OCI-LY7 (cell line): ENCODE measurements at regions not wholly inside any gene's neighbourhood (a gene's known extent, or its start where the extent isn't known, plus 50 kb on each side); places are given as distances from the start of the nearest gene placed in this dataset.

Experiments
- BruUV-seq: library from RNA; stranded (reverse); fragments of 400-500 nt; replicated peaks from 2 replicates; lab custom pipeline; 2021; lab: Mats Ljungman, UMichigan
- CTCF ChIA-PET: fragments of 300-600 bp; sonication (Branson Sonifier 250); formaldehyde crosslinking; loops from one replicate; lab custom pipeline; 2022; ENCODE audit warnings: antibody characterized with exemption; ENCODE audit not compliant: unreplicated experiment; lab: Charles Lee
- POLR2A ChIA-PET: fragments of 300-600 bp; sonication (Branson Sonifier 250); formaldehyde crosslinking; loops from one replicate; lab custom pipeline; 2022; ENCODE audit warnings: antibody characterized with exemption; lab: Charles Lee
- DNase-seq: peaks from one replicate; pipeline ENCODE4 v3.0.0-alpha.2; 2015; ENCODE audit warnings: low spot score
- H2AFZ ChIP-seq: fragments of 200-600 bp; sonication (generic), shearing (Covaris generic); 2 replicates; pipeline ENCODE4 v1.6.1; 2014; ENCODE audit warnings: mild to moderate bottlenecking, antibody characterized with exemption, low read length, moderate library complexity
- H3K27ac ChIP-seq: fragments of 200-600 bp; sonication (generic); 2 replicates; pipeline ENCODE4 v1.5.1; 2014; ENCODE audit warnings: mixed run types, low read depth, mild to moderate bottlenecking, moderate library complexity, low read length, inconsistent platforms; ENCODE audit not compliant: poor library complexity, severe bottlenecking
- H3K36me3 ChIP-seq: fragments of 200-600 bp; sonication (generic); 2 replicates; pipeline ENCODE4 v1.6.1; 2014; ENCODE audit warnings: mild to moderate bottlenecking, antibody characterized with exemption, low read length, moderate library complexity, mixed read lengths; ENCODE audit not compliant: insufficient read depth
- H3K4me1 ChIP-seq: fragments of 200-600 bp; sonication (generic); 2 replicates; pipeline ENCODE4 v1.5.1; 2014; ENCODE audit warnings: mild to moderate bottlenecking, low read length; ENCODE audit not compliant: insufficient read depth, poor library complexity, severe bottlenecking
- H3K4me2 ChIP-seq: fragments of 200-600 bp; sonication (generic); 2 replicates; pipeline ENCODE4 v1.6.1; 2014; ENCODE audit warnings: mild to moderate bottlenecking, low read length
- H3K4me3 ChIP-seq: fragments of 200-600 bp; sonication (generic); 2 replicates; pipeline ENCODE4 v1.5.1; 2014; ENCODE audit warnings: mild to moderate bottlenecking, low read depth, low read length; ENCODE audit not compliant: poor library complexity, severe bottlenecking
- H3K79me2 ChIP-seq: fragments of 200-600 bp; sonication (generic); 2 replicates; pipeline ENCODE4 v1.6.1; 2016; ENCODE audit warnings: low read depth, mild to moderate bottlenecking, low read length, moderate library complexity, mixed read lengths; ENCODE audit not compliant: insufficient read depth
- H3K9me2 ChIP-seq: fragments of 200-600 bp; sonication (generic); 2 replicates; pipeline ENCODE4 v1.6.1; 2016; ENCODE audit warnings: mild to moderate bottlenecking, low read length, mixed read lengths; ENCODE audit not compliant: insufficient read depth
- H3K9me3 ChIP-seq: fragments of 200-600 bp; sonication (generic); 2 replicates; pipeline ENCODE4 v1.6.1; 2014; ENCODE audit warnings: mild to moderate bottlenecking, mixed run types, low read length, mixed read lengths
- H4K20me1 ChIP-seq: fragments of 200-600 bp; sonication (generic); 2 replicates; pipeline ENCODE4 v1.6.1; 2014; ENCODE audit warnings: mild to moderate bottlenecking, antibody characterized with exemption, low read length, moderate library complexity, mixed read lengths; ENCODE audit not compliant: insufficient read depth
- EZH2phosphoT487 ChIP-seq: fragments of 200-600 bp; sonication (generic); IDR thresholded peaks from 2 replicates; pipeline ENCODE4 v1.6.1; 2018; ENCODE audit warnings: low read depth, borderline replicate concordance, mild to moderate bottlenecking, mixed run types, antibody characterized with exemption, low read length, moderate library complexity, mixed read lengths
- intact Hi-C: fragments of 100-400 bp; cut with micrococcal nuclease; formaldehyde crosslinking; loops from one replicate; pipeline ENCODE4 v1.10.0; 2022; ENCODE audit not compliant: unreplicated experiment
- TF ChIP-seq, protein P1 (sequence below): fragments of 200-600 bp; sonication (generic); conservative IDR thresholded peaks from 2 replicates; pipeline ENCODE4 v1.5.1; 2014; ENCODE audit warnings: mild to moderate bottlenecking, antibody characterized with exemption, low read length, moderate library complexity, mixed read lengths

DNA sequence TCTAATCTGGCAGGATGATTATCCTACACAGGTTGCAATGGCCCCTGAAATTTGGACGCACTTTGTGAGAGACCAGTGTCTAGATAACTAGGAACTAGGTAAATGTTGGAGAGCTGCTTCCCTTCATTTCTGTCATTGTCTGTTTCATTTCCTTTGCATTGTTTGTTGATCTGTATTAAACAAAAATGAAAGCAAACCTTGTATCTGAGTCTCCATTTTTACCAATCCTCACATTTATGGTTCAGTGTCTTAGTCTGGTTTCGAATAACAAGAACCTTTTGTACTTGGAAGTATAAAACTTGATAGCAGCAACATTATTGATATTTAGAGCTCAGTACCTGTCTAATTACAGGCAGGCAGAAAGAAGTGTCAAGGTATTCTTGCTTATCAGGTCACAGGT is 105.5 kb downstream of the MRPS30 start:
- Histone ChIP-seq H4K20me1 (no peaks in the 10 kb centered on the region), H3K9me2 (no peaks in the 10 kb centered on the region), H3K9me3 (no peaks in the 10 kb centered on the region), H3K79me2 (no peaks in the 10 kb centered on the region), H3K4me3 (no peak overlapping the region), H2AFZ (no peak overlapping the region), H3K36me3 (no peaks in the 10 kb centered on the region), H3K27ac (no peak overlapping the region), H3K4me2 (no peak overlapping the region), H3K4me1 (no peaks in the 10 kb centered on the region)
- CTCF ChIA-PET, result no interaction called here
- no TSS peak for BruUV-seq
- no peak for DNase-seq
- intact Hi-C loops, result no loop called here
- POLR2A ChIA-PET, result no interaction called here
- no peak for TF ChIP-seq EZH2phosphoT487

DNA sequence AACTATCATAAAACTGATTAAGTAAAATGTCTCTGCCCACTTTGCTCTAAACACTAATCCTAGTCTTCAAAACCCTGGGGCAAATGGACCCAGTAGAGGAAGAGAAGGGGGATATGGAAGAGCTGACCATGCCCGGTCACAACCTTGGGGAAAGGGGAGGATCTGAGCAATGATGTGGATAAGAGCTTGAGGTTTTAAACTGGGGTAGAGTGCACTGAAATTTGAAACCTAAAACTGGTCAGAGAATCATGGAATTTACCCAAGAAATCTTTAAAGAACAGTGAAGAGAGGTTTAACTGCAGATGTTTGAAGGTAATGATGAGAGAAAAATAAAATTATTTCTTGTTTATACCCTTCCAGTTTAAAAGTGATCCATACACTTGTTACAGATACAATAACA is 110.8 kb downstream of the MRPS30 start:
- POLR2A ChIA-PET, result interaction anchor here (0.7 kb wide), 2 partner anchors 33 to 734 kb away, joined by 3 read pairs; no protein-coding TSS in a partner anchor
- CTCF ChIA-PET, result interaction anchor here (0.7 kb wide), 1 partner anchor 218 kb away, joined by 3 read pairs; no protein-coding TSS in a partner anchor
- no peaks in the 10 kb centered on the region for H3K79me2 ChIP-seq

DNA sequence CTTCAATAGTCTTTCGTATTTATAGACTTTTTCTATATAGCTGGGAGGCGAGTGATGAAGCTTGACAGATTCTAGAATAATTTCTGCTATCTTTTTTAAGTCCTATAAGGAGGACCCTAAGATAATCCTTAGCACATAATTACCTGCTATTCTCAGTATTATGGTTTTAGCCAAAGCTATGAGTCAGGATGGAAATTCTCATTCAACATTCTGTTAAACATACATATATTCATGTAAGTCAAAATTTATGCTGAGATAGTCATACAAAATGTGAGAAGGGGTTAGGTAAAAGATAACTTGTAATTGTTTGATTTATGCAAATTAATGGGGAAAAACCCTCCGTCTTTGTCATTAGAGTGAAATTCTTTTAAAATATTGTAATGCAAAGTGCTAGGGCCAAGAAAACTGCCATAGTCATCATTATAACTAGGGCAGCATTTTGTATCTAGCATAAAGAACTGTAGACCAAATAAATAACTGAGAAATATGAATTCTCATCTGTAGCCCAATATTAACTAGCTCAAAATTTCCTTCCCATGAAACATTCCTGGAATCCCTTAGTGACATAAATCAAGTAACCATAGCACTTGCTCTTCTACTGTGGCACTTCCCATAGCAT is 118.5 kb downstream of the MRPS30 start:
- no peaks in the 10 kb centered on the region for H3K4me1 ChIP-seq
- H3K4me2 ChIP-seq, result no peak overlapping the region
- TF ChIP-seq EZH2phosphoT487, result no peak
- TF ChIP-seq, protein P1, sequence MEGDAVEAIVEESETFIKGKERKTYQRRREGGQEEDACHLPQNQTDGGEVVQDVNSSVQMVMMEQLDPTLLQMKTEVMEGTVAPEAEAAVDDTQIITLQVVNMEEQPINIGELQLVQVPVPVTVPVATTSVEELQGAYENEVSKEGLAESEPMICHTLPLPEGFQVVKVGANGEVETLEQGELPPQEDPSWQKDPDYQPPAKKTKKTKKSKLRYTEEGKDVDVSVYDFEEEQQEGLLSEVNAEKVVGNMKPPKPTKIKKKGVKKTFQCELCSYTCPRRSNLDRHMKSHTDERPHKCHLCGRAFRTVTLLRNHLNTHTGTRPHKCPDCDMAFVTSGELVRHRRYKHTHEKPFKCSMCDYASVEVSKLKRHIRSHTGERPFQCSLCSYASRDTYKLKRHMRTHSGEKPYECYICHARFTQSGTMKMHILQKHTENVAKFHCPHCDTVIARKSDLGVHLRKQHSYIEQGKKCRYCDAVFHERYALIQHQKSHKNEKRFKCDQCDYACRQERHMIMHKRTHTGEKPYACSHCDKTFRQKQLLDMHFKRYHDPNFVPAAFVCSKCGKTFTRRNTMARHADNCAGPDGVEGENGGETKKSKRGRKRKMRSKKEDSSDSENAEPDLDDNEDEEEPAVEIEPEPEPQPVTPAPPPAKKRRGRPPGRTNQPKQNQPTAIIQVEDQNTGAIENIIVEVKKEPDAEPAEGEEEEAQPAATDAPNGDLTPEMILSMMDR, result no peak
- H3K36me3 ChIP-seq, result no peaks in the 10 kb centered on the region
- POLR2A ChIA-PET, result no interaction called here
- no peak overlapping the region for H2AFZ ChIP-seq
- no TSS peak for BruUV-seq
- no peaks in the 10 kb centered on the region for H4K20me1 ChIP-seq
- no peaks in the 10 kb centered on the region for H3K79me2 ChIP-seq
- H3K9me3 ChIP-seq, result no peaks in the 10 kb centered on the region
- H3K27ac ChIP-seq, result no peak overlapping the region
- intact Hi-C loops, result no loop called here
- CTCF ChIA-PET, result no interaction called here
- DNase-seq, result no peak
- no peak overlapping the region for H3K4me3 ChIP-seq
- H3K9me2 ChIP-seq, result no peaks in the 10 kb centered on the region

More for the DNA sequence above, 110.8 kb downstream of the MRPS30 start:
- Histone ChIP-seq H2AFZ (no peak overlapping the region), H4K20me1 (no peaks in the 10 kb centered on the region), H3K36me3 (no peaks in the 10 kb centered on the region), H3K4me1 (no peaks in the 10 kb centered on the region), H3K9me2 (no peaks in the 10 kb centered on the region), H3K4me3 (no peak overlapping the region), H3K27ac (no peak overlapping the region), H3K4me2 (no peak overlapping the region), H3K9me3 (no peaks in the 10 kb centered on the region)
- no peak for TF ChIP-seq EZH2phosphoT487
- TF ChIP-seq, protein P1, result no peak
- BruUV-seq, result no TSS peak
- intact Hi-C loops, result no loop called here
- DNase-seq, result no peak
